HG03342 (cell line): ENCODE measurements at regions not wholly inside any gene's neighbourhood (a gene's known extent, or its start where the extent isn't known, plus 50 kb on each side); places are given as distances from the start of the nearest gene placed in this dataset.
"Not testable (repeated sequence)": the region's sequence is repeated elsewhere in the genome, so short reads cannot be mapped to it uniquely, and the experiment has no call there.

Experiments used
- ATAC-seq: cut with Tn5 transposase; IDR thresholded peaks from one replicate; pipeline ENCODE4 v1.9.1; 2021; ENCODE audit warnings: mild to moderate bottlenecking, moderate library complexity; ENCODE audit not compliant: unreplicated experiment

GRCh38 chr7:68911754-68912153 lies 686.5 kb upstream of the AUTS2 start:
- no peak for ATAC-seq

GRCh38 chr7:68914006-68914405 lies 684.3 kb upstream of the AUTS2 start:
- no peak for ATAC-seq

- no peak for ATAC-seq
Measured at GRCh38 chr7:68917041-68917651, 681.1 kb upstream of the AUTS2 start.

GRCh38 chr7:68918621-68919020 lies 679.7 kb upstream of the AUTS2 start:
- ATAC-seq, result no peak

- no peak for ATAC-seq
Measured at GRCh38 chr7:68922850-68923249, 675.4 kb upstream of the AUTS2 start.

GRCh38 chr7:68925241-68925640 lies 673.0 kb upstream of the AUTS2 start:
- no peak for ATAC-seq

GRCh38 chr7:68929781-68930261 lies 668.5 kb upstream of the AUTS2 start:
- no peak for ATAC-seq

- no peak for ATAC-seq
Measured at GRCh38 chr7:68936471-68937035, 661.7 kb upstream of the AUTS2 start.

GRCh38 chr7:68938151-68938550 lies 660.1 kb upstream of the AUTS2 start:
- ATAC-seq, result no peak

- ATAC-seq, result no peak
Measured at GRCh38 chr7:68943786-68944185, 654.5 kb upstream of the AUTS2 start.

- no peak for ATAC-seq
Measured at GRCh38 chr7:68955656-68956055, 642.6 kb upstream of the AUTS2 start.

GRCh38 chr7:68958571-68958970 lies 639.7 kb upstream of the AUTS2 start:
- no peak for ATAC-seq

GRCh38 chr7:68963552-68963951 lies 634.7 kb upstream of the AUTS2 start:
- no peak for ATAC-seq

- no peak for ATAC-seq
Measured at GRCh38 chr7:68964060-68964459, 634.2 kb upstream of the AUTS2 start.

GRCh38 chr7:68965351-68965750 lies 632.9 kb upstream of the AUTS2 start:
- ATAC-seq, result no peak

GRCh38 chr7:68967598-68967997 lies 630.7 kb upstream of the AUTS2 start:
- ATAC-seq, result no peak

- ATAC-seq, result no peak
Measured at GRCh38 chr7:68969571-68969970, 628.7 kb upstream of the AUTS2 start.

GRCh38 chr7:68971634-68972340 lies 626.5 kb upstream of the AUTS2 start:
- ATAC-seq, result no peak

GRCh38 chr7:68977385-68978055 lies 620.8 kb upstream of the AUTS2 start:
- no peak for ATAC-seq

GRCh38 chr7:68978710-68979109 lies 619.6 kb upstream of the AUTS2 start:
- ATAC-seq, result no peak

GRCh38 chr7:68980011-68980410 lies 618.3 kb upstream of the AUTS2 start:
- ATAC-seq, result no peak

- not testable (repeated sequence) for ATAC-seq
Measured at GRCh38 chr7:68980432-68980831, 617.8 kb upstream of the AUTS2 start.
